GM18867 (cell line): ENCODE measurements at regions not wholly inside any gene's neighbourhood (a gene's known extent, or its start where the extent isn't known, plus 50 kb on each side); places are given as distances from the start of the nearest gene placed in this dataset.

Experiments used
- ATAC-seq: cut with Tn5 transposase; IDR thresholded peaks from one replicate; pipeline ENCODE4 v1.9.1; 2021; ENCODE audit warnings: mild to moderate bottlenecking, moderate library complexity; ENCODE audit not compliant: unreplicated experiment

GRCh38 chr13:63041640-63042414 is 1626.2 kb upstream of the PCDH20 start:
- peak; percentile 44 for ATAC-seq

- ATAC-seq: no peak
Observed at GRCh38 chr13:63026285-63026797, 1610.7 kb upstream of the PCDH20 start.

GRCh38 chr13:63025741-63026140 is 1610.1 kb upstream of the PCDH20 start:
- ATAC-seq: no peak

DNA sequence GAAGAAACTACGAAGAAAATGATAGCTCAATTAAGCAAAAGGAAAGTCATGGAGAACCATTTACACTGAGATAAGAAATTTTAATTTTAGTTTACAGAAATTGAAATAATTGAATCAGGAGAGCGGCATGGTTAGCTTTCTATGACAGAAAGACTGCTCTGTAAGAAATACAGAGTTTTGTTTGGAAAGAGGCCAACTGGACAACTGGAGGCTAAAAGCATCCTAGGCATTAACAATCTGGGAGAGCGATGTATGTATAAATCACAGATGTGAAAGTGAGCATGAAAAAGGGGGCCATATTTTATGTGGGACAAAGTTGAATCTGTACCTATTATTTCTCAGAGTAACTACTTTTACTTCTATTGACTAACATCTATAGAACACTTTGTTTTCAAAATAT is 1608.8 kb upstream of the PCDH20 start:
- no peak for ATAC-seq

- ATAC-seq: no peak
Observed at GRCh38 chr13:63011996-63012395, 1596.3 kb upstream of the PCDH20 start.

- ATAC-seq: no peak
Observed at GRCh38 chr13:63010072-63010658, 1594.5 kb upstream of the PCDH20 start.

DNA sequence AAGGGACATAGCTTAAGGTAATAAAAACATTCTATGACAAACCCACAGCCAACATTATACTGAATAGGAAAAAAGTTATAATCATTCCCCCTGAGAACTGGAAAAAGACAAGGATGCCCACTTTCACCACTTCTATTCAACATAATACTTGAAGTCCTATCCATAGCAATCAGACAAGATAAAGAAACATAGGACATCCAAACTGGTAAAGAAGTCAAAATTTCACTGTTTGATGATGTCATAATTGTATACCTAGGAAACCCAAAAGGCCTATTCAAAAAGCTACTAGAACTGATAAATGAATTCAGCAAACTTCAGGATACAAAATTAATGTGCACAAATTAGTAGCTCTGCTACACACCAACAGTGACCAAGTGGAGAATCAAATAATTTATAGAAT is 1590.0 kb upstream of the PCDH20 start:
- ATAC-seq: no peak

- ATAC-seq: no peak
Observed at GRCh38 chr13:62997696-62998095, 1582.0 kb upstream of the PCDH20 start.

- ATAC-seq: no peak
Observed at GRCh38 chr13:62997038-62997599, 1581.5 kb upstream of the PCDH20 start.

DNA sequence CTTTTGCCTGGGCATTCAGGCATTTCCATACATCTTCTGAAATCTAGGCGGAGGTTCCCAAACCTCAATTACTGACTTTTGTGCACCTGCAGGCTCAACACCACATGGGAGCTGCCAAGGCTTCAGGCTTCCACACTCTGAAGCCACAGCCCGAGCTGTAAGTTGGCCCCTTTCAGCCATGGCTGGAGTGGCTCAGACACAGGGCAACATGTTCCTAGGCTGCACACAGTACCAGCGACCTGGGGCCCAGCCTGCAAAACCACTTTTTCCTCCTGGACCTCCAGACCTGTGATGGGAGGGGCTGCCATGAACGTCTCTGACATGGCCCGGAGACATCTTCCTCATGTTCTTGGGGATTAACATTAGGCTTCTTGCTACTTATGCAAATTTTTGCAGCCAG is 1558.2 kb upstream of the PCDH20 start:
- ATAC-seq: no peak

DNA sequence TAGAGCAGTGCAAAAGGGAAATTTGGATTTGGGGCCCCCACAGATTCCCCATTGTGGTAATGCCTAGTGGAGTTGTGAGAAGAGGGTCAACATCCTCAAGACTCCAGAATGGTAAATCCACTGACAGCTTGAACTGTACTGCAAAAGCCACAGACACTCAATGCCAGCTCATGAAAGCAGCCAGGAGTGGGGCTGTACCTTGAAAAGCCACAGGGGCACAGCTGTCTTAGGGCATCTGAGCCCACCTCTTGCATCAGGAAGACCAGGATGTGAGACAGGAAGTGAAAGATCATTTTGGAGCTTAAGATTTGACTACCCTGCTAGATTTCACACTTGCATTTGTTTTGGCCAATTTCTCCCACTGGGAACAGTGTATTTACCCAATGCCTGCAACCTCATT is 1548.9 kb upstream of the PCDH20 start:
- ATAC-seq: no peak

DNA sequence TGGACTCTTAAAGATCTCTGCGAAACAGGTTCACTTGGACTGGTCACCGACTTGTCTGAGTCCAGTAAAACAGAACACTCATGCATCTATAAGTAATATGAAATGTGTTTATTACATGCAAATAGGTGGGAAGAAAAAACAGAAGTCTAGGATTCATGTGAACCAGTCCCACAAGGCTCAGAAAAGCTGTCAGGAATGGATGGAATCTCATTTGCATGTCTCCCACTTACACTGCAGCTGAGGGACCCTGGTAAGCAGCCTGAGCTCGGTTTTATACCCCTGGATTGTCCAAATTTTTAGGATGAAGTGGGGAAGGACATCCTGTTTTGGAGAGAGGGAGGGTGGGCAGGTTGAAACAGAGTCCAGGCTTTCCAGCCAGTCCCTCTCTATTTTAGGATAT is 1545.1 kb upstream of the PCDH20 start:
- no peak for ATAC-seq

DNA sequence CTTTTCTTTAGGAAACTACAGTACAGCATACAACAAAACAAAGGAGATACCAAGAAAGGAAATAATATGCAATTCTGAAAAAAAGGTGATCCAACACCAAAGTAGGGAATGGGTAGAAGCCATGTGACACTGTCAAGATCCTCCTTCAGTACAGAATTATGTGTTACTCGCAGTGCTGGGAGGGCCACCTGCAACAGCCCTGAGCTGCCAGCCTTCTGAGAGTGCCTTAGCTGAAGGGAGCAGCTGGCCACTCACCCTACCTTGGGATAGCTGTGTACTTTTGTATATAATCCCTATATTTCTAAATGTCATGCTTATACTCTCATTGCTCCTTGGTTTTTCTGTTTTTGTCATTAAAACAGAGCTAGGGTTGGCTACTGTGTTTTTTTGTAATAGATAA is 1518.2 kb upstream of the PCDH20 start:
- no peak for ATAC-seq

GRCh38 chr13:62932256-62932883 is 1516.7 kb upstream of the PCDH20 start:
- ATAC-seq: no peak

GRCh38 chr13:62931853-62932252 is 1516.2 kb upstream of the PCDH20 start:
- ATAC-seq: no peak

- ATAC-seq: no peak
Observed at GRCh38 chr13:62924395-62924794, 1508.7 kb upstream of the PCDH20 start.

DNA sequence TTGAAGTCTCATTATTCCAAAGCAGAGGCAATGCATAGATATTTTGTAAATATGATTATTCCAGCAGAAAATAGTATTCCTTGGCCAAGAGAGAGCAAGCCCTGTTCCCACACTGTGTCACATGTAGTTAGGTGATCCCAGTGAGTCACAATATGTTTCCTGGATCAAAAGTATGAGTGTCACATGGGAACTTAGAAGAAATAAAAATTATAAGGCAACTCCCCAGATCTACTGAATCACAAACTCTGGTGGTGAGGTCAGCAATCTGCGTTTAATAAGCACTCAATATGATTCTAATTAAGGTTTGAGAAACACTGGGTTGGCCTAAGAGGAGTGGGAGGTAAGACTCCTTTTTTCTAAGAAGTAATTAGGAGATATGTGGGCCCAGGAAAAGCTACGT is 1504.5 kb upstream of the PCDH20 start:
- ATAC-seq: no peak

DNA sequence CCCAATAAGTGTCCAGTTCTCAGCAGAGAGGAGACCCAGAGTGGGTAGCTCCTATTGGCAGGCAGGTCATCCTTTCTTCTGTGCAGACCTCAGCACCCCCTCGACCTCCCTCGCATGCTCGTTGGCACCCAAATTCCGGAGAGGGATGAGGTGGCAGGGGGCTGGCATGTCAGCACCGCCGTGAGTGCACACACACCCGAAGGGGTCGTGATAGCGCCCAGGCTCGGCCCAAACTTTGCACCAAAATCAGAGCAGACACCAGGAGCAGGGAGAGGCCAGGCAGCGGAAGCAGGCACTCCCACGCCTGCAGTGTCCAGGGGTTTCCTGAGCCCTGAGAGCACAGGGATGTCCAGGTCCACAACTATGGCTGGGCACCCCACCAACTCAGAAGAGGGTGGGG is 1503.8 kb upstream of the PCDH20 start:
- ATAC-seq: no peak

GRCh38 chr13:62910541-62911060 is 1495.0 kb upstream of the PCDH20 start:
- no peak for ATAC-seq

DNA sequence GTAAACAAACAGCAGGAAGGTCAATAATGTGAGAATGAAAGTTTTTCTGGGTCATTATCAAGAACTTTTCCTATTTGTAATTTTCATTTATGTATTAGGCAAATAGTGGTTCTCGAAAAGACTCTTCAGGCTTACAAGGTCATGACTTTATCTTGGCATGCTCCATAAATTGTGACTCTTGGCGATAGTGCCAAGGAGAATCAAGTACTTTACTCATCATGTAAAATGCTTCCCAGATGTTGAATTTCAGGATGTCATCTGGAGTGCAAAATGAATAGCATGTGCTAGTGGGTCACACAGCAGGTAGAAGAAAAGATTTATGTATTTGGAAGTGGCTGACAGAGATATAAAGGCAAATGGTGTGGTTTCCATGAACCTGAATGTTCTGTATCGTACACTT is 1492.7 kb upstream of the PCDH20 start:
- no peak for ATAC-seq

- no peak for ATAC-seq
Observed at GRCh38 chr13:62906896-62907295, 1491.2 kb upstream of the PCDH20 start.

DNA sequence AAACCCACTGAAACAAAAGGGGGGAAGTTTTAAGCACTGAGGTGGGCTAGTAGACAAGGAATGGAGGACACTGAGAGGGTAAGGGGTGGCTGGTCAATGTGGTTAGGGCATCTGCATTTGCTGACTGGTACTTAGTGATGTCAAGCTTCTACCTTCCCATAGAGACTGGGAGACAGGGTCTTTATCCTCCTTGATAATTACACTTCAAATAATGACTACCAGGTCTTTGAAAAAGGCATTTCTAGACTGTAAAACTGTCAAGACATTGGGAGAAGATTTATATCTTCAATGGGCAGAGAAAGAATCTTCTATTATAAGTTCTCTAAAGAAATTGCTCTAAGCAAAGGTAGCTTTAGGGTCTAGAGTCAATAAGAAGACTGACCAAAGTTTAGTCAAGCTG is 1490.8 kb upstream of the PCDH20 start:
- no peak for ATAC-seq
